HT1080 (cell line): ENCODE measurements at regions not wholly inside any gene's neighbourhood (a gene's known extent, or its start where the extent isn't known, plus 50 kb on each side); places are given as distances from the start of the nearest gene placed in this dataset.
"Not testable (repeated sequence)": the region's sequence is repeated elsewhere in the genome, so short reads cannot be mapped to it uniquely, and the experiment has no call there.

ENCODE experiments used
- DNase-seq: peaks from one replicate; pipeline ENCODE4 v3.0.0-alpha.2; 2015; ENCODE audit warnings: low read depth

GRCh38 chr5:38783011-38783561 is 62.7 kb upstream of the OSMR start:
- peak; percentile 83 for DNase-seq

GRCh38 chr5:38789134-38789533 is 56.7 kb upstream of the OSMR start:
- DNase-seq, result no peak

- no peak for DNase-seq
Observed at GRCh38 chr5:38789777-38790176, 56.0 kb upstream of the OSMR start.

- DNase-seq, result no peak
Observed at GRCh38 chr5:38790268-38790667, 55.5 kb upstream of the OSMR start.

- no peak for DNase-seq
Observed at GRCh38 chr5:38790891-38791290, 54.9 kb upstream of the OSMR start.

GRCh38 chr5:38793099-38793498 is 52.7 kb upstream of the OSMR start:
- DNase-seq, result no peak

- DNase-seq, result not testable (repeated sequence)
Observed at GRCh38 chr5:38794037-38794436, 51.8 kb upstream of the OSMR start.

GRCh38 chr5:38794986-38795385 is 50.8 kb upstream of the OSMR start:
- no peak for DNase-seq

GRCh38 chr5:38795986-38796741 is 49.6 kb upstream of the OSMR start:
- DNase-seq, result no peak
